ENCODE measurements at regions not wholly inside any gene's neighbourhood (a gene's known extent, or its start where the extent isn't known, plus 50 kb on each side); places are given as distances from the start of the nearest gene placed in this dataset.
"Not testable (repeated sequence)": the region's sequence is repeated elsewhere in the genome, so short reads cannot be mapped to it uniquely, and the experiment has no call there.

GRCh38 chr2:223181561-223181960 is 129.6 kb downstream of the KCNE4 start:
- ATAC-seq = no peak

GRCh38 chr2:223182356-223182755 is 130.4 kb downstream of the KCNE4 start:
- no peak for ATAC-seq

DNA sequence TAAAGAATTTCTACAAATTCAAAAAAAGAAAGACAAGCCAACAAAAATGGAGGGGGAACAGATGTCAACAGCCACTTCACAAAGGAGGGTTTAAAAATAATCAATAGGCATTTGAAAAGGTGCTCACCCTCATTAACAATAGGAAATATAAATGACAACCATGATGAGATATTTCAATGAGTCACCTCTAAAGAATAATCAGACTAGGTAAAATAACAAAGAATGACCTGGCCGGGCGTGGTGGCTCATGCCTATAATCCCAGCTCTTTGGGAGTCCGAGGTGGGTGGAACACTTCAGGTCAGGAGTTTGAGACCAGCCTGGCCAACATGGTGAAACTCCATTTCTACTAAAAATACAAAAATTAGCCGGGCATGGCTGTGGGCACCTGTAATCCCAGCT is 133.6 kb downstream of the KCNE4 start:
- ATAC-seq = no peak

DNA sequence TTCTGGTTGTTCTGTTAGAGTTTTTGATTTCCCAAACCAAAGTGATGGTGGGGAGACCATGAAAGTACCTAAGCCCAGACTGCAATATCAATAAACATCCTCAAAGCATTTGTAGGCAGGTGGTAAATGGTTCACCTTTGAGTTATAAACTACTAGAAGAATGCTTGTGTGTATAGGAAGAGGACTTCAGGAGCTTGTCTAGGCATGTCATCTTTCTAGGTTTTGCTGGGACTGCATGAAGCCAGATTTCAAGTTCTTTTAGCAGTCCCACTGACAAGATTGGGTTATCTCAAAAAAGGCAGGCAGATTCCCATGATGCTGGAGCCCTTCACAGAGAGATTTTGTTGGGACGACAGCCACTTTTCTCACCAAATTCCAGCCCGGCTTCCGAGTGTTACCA is 135.3 kb downstream of the KCNE4 start:
- no peak for ATAC-seq

- ATAC-seq = not testable (repeated sequence)
Observed at GRCh38 chr2:223190561-223191206, 138.7 kb downstream of the KCNE4 start.

DNA sequence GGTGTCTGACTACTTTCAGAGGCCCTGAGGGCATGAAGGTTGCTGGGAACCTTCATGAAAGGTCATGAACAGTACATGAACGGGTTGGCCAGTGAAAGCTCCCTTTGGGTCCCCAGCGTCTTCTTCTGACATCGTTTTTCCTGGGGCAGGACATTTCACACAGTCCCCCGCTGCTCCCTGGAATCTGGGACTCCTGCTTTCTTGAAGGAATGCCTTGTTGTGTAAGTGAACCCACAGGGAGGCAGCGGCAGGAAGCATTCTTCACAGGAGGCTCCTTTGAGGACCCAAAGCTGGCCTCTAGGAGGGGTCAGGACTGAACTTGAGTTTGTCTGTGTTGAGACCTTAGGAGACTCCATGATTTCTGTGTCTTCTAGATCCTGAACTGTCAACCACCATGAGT is 144.3 kb downstream of the KCNE4 start:
- no peak for ATAC-seq

- ATAC-seq = no peak
Observed at GRCh38 chr2:223197046-223197445, 145.1 kb downstream of the KCNE4 start.

DNA sequence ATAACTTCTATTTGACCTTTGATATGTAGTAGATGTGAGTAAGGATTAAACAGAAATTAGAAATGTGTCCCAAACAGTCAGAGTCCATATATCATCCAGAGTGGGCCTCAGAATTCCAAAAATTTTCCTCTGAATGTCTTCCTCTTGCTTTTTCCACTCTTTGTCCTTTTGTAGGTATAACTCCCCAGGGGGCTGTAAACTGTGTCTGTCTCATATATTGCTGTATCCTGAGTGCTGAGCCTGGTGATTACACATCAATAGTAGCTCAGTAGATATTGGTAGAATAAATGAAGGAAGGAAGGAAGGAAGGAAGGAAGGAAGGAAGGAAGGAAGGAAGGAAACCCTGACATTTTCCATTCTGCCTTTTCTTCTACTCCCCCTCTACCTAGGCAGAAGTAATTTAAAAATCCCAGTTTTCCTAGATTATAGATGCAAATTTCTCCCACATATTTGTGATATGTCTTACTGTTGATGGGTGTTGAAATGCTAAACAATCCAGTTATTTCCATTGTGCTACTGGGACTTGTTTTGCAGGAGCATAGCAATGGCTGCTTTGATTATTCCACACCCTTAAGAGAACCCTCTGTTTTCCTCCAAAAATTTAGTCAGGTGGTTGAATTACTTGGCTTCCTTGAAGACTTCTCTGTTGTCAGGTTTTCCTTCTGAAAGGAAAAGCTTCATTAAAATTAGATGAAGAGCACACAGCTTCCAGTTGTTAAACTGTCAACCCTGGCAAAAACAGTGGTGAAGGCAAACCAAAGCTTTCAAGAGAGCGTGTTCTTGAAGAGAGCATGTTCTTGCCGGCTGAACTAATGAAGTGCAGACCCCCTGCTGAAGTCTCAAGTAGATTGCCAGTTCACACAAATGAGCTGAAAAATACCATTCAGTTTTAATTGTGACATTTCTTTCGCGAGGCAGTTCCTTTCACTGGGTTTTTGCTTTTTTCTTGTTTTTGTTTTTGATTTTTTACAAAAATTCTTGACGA is 147.8 kb downstream of the KCNE4 start:
- no peak for ATAC-seq

GRCh38 chr2:223203971-223204929 is 152.3 kb downstream of the KCNE4 start:
- ATAC-seq = no peak

DNA sequence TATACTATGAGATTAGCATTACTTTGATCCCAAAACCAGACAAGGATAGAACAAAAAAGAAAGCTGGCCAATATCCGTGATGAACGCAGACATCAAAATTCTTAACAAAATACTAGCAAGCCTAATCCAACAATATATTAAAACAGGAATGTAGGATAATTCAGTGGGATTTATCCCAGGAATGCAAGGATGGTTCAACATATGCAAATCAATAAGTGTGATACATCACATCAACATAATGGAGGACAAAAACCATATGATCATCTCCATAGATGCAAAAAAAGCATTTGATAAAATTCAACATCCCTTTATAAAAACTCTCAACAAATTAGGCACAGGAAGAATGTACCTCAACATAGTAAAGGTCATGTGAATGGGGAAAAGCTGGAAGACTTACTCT is 158.5 kb downstream of the KCNE4 start:
- no peak for ATAC-seq

- no peak for ATAC-seq
Observed at GRCh38 chr2:223214394-223215253, 162.6 kb downstream of the KCNE4 start.

DNA sequence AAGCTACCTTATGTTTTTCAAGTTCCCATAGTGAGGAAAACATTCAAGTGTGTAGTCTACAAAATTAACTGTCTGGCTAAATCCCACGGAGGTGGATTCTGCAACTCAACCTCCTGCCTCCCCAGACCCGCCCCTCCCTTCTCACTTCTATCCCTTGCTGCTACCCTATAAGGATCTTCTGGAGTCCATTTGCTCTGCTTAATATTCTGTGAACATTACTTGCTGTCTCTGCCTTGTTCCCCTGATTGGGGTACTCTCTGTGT is 163.2 kb downstream of the KCNE4 start:
- ATAC-seq = no peak

DNA sequence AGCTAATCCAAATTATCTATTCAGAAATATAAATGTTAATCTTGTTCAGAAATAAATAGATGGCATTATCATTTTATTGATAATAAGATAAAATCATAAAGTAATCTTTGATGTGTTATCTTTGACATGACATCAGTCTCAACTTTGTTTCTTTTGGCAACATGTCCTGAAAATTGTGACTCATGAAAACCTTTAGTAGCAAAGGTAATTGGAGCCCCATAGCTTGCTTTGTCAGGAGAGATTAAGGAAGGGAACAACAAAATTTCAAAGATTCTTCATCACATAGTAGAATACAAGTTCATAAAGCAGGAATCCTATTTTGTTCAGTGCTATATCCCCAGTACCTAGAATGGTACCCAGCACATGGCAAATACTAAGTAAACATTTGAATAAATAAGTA is 165.4 kb downstream of the KCNE4 start:
- no peak for ATAC-seq

- no peak for ATAC-seq
Observed at GRCh38 chr2:223218587-223219178, 166.7 kb downstream of the KCNE4 start.

GRCh38 chr2:223219872-223220657 is 168.1 kb downstream of the KCNE4 start:
- no peak for ATAC-seq

GRCh38 chr2:223220658-223220925 is 168.6 kb downstream of the KCNE4 start:
- ATAC-seq = no peak

GRCh38 chr2:223221139-223221835 is 169.3 kb downstream of the KCNE4 start:
- ATAC-seq = no peak

DNA sequence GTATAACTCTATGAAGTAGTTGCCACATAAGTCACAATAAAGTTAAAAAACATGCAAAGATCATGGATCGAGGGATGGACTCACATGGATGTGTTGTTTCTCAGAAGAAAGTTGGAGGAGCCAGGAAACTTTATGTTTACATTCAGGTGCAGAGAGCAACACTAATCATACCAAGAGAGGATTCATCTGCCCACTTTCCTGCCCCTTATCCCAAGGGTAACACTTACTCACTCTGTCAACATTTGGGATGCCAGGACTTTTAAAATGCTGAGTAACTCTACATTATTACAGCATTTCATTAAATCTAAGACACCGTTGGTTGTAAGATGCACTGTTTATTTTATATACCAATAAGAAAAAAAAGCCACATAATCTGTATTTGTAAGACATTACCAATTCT is 170.4 kb downstream of the KCNE4 start:
- no peak for ATAC-seq

- no peak for ATAC-seq
Observed at GRCh38 chr2:223223156-223223555, 171.2 kb downstream of the KCNE4 start.

DNA sequence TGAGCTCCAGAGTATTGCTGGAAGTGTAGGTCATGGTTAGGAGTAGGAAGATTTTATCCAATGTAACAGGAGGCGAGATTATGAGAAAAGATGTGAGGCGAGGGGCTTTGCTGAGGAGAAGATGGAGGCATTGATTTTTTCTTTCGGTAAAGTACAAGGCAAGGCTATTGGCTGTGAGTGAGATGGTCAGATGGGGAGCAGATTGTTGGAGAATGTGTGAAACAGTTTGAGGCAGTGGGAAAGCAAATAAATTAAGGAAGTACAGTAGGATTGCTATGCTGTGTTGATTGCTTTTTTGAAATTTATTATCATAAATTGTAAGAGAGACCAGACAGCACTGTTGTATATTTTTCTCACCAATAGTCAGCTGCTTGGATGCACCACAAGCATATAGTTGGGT is 173.3 kb downstream of the KCNE4 start:
- ATAC-seq = no peak

DNA sequence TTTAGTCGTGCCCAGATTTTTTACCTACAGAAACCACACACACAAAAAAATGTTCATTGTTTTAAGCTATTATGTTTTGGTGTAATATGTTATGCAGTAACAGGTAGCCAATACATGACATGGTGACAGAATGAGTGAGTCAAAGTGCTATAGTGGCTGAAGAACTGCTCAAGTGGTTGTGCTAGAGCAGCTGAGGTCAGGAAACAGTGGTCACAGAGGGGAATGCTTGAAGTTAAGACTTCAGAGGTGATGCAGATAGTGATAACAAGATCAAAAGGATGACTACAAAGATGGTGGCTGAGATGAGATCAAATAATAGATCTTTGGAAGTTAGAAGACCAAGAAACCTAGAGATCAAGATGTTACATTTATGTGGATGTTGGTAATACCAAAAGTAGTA is 174.3 kb downstream of the KCNE4 start:
- no peak for ATAC-seq
